Muscle layer of colon (tissue), 2 donors: ENCODE measurements at regions not wholly inside any gene's neighbourhood (a gene's known extent, or its start where the extent isn't known, plus 50 kb on each side); places are given as distances from the start of the nearest gene placed in this dataset.
"Not testable (repeated sequence)": the region's sequence is repeated elsewhere in the genome, so short reads cannot be mapped to it uniquely, and the experiment has no call there.

ENCODE experiments used
- H3K27ac ChIP-seq: one replicate; pipeline ENCODE4 v1.7.0; 2013; ENCODE audit warnings: low read depth, mild to moderate bottlenecking, low read length, moderate library complexity
- H3K27me3 ChIP-seq, 2 donors: one replicate each; pipeline ENCODE4 v1.7.0; 2013; ENCODE audit warnings: low read length in 2 of 2, mild to moderate bottlenecking in 2 of 2; ENCODE audit not compliant: insufficient read depth in 2 of 2, control insufficient read depth in 1 of 2
- H3K36me3 ChIP-seq: one replicate; pipeline ENCODE4 v1.7.0; 2013; ENCODE audit warnings: mild to moderate bottlenecking, low read length; ENCODE audit not compliant: insufficient read depth
- H3K4me1 ChIP-seq: one replicate; pipeline ENCODE4 v1.7.0; 2013; ENCODE audit warnings: mild to moderate bottlenecking, low read length; ENCODE audit not compliant: insufficient read depth
- H3K4me3 ChIP-seq, 2 donors: one replicate each; pipeline ENCODE4 v1.7.0; 2013; ENCODE audit warnings: low read length in 2 of 2, low read depth in 1 of 2, mild to moderate bottlenecking in 1 of 2, moderate library complexity in 1 of 2
- H3K9ac ChIP-seq: one replicate; pipeline ENCODE4 v1.7.0; 2013; ENCODE audit warnings: low read length
- H3K9me3 ChIP-seq: one replicate; pipeline ENCODE4 v1.7.0; 2013; ENCODE audit warnings: mild to moderate bottlenecking, low read length
- donor health status: abdominal sarcoma.
- donor health status: Adenocarcinoma of cecum.

- peaks cover 50% of the 10 kb centered on the region for H3K4me1 ChIP-seq
- H3K27me3 ChIP-seq: no peaks in the 10 kb centered on the region
- no peaks in the 10 kb centered on the region for H3K36me3 ChIP-seq
- H3K9me3 ChIP-seq: no peaks in the 10 kb centered on the region
- H3K27ac ChIP-seq: no peak overlapping the region
- H3K4me3 ChIP-seq: no peak overlapping the region
- H3K9ac ChIP-seq: no peak overlapping the region
Measured at GRCh38 chr11:86738568-86738967, 61.8 kb upstream of the PRSS23 start.

GRCh38 chr11:86737737-86738136 is 62.6 kb upstream of the PRSS23 start:
- no peaks in the 10 kb centered on the region for H3K9me3 ChIP-seq
- H3K4me3 ChIP-seq: no peak overlapping the region
- H3K27ac ChIP-seq: peak overlapping the region; percentile 27
- H3K9ac ChIP-seq: no peak overlapping the region
- H3K36me3 ChIP-seq: no peaks in the 10 kb centered on the region
- no peaks in the 10 kb centered on the region for H3K27me3 ChIP-seq
- peaks cover 44% of the 10 kb centered on the region for H3K4me1 ChIP-seq

GRCh38 chr11:86737230-86737629 is 63.1 kb upstream of the PRSS23 start:
- H3K36me3 ChIP-seq: no peaks in the 10 kb centered on the region
- peak overlapping the region; percentile 27 for H3K27ac ChIP-seq
- peaks cover 44% of the 10 kb centered on the region for H3K4me1 ChIP-seq
- no peaks in the 10 kb centered on the region for H3K27me3 ChIP-seq
- no peaks in the 10 kb centered on the region for H3K9me3 ChIP-seq
- H3K9ac ChIP-seq: no peak overlapping the region
- no peak overlapping the region for H3K4me3 ChIP-seq

- H3K27ac ChIP-seq: no peak overlapping the region
- peaks cover 41% of the 10 kb centered on the region for H3K4me1 ChIP-seq
Measured at GRCh38 chr11:86736291-86737143, 63.8 kb upstream of the PRSS23 start.

GRCh38 chr11:86735451-86736290 is 63.3 kb upstream of the ME3 start:
- no peaks in the 10 kb centered on the region for H3K36me3 ChIP-seq
- H3K27ac ChIP-seq: no peak overlapping the region
- no peak overlapping the region for H3K9ac ChIP-seq
- H3K9me3 ChIP-seq: no peaks in the 10 kb centered on the region
- no peak overlapping the region for H3K4me3 ChIP-seq
- H3K4me1 ChIP-seq: peaks cover 32% of the 10 kb centered on the region
- no peaks in the 10 kb centered on the region for H3K27me3 ChIP-seq

More at GRCh38 chr11:86736291-86737143, 63.8 kb upstream of the PRSS23 start:
- Histone ChIP-seq H3K9me3 (no peaks in the 10 kb centered on the region), H3K27me3 (no peaks in the 10 kb centered on the region), H3K4me3 (no peak overlapping the region), H3K9ac (no peak overlapping the region), H3K36me3 (no peaks in the 10 kb centered on the region)

- H3K9me3 ChIP-seq, H3K4me3 ChIP-seq, H3K9ac ChIP-seq, H3K27me3 ChIP-seq, H3K36me3 ChIP-seq, H3K27ac ChIP-seq: not testable (repeated sequence)
- H3K4me1 ChIP-seq: peaks cover 11% of the 10 kb centered on the region
Measured at GRCh38 chr11:86732739-86733138, 60.3 kb upstream of the ME3 start.

- not testable (repeated sequence) for H3K9me3 ChIP-seq, H3K4me1 ChIP-seq, H3K27ac ChIP-seq, H3K4me3 ChIP-seq, H3K27me3 ChIP-seq, H3K36me3 ChIP-seq, H3K9ac ChIP-seq
Measured at GRCh38 chr11:86732286-86732685, 59.9 kb upstream of the ME3 start.

GRCh38 chr11:86729576-86729975 is 57.2 kb upstream of the ME3 start:
- H3K9me3 ChIP-seq, H3K9ac ChIP-seq, H3K36me3 ChIP-seq, H3K27ac ChIP-seq, H3K4me1 ChIP-seq, H3K4me3 ChIP-seq, H3K27me3 ChIP-seq: not testable (repeated sequence)

- Histone ChIP-seq H3K36me3 (no peaks in the 10 kb centered on the region), H3K4me3 (no peak overlapping the region), H3K27me3 (no peaks in the 10 kb centered on the region), H3K9ac (no peak overlapping the region), H3K9me3 (no peaks in the 10 kb centered on the region), H3K4me1 (no peaks in the 10 kb centered on the region), H3K27ac (no peak overlapping the region)
Measured at GRCh38 chr11:86728562-86728961, 56.1 kb upstream of the ME3 start.

GRCh38 chr11:86726770-86727504 is 54.5 kb upstream of the ME3 start:
- Histone ChIP-seq H3K9me3 (peaks cover 5% of the 10 kb centered on the region), H3K27me3 (no peaks in the 10 kb centered on the region), H3K4me1 (no peaks in the 10 kb centered on the region), H3K9ac (no peak overlapping the region), H3K27ac (no peak overlapping the region), H3K4me3 (no peak overlapping the region), H3K36me3 (no peaks in the 10 kb centered on the region)

GRCh38 chr11:86726118-86726753 is 53.8 kb upstream of the ME3 start:
- no peak overlapping the region for H3K4me3 ChIP-seq
- H3K36me3 ChIP-seq: no peaks in the 10 kb centered on the region
- H3K9me3 ChIP-seq: peaks cover 5% of the 10 kb centered on the region
- H3K9ac ChIP-seq: no peak overlapping the region
- H3K4me1 ChIP-seq: no peaks in the 10 kb centered on the region
- no peaks in the 10 kb centered on the region for H3K27me3 ChIP-seq
- H3K27ac ChIP-seq: no peak overlapping the region
